ENCODE measurements at regions not wholly inside any gene's neighbourhood (a gene's known extent, or its start where the extent isn't known, plus 50 kb on each side); places are given as distances from the start of the nearest gene placed in this dataset.

DNA sequence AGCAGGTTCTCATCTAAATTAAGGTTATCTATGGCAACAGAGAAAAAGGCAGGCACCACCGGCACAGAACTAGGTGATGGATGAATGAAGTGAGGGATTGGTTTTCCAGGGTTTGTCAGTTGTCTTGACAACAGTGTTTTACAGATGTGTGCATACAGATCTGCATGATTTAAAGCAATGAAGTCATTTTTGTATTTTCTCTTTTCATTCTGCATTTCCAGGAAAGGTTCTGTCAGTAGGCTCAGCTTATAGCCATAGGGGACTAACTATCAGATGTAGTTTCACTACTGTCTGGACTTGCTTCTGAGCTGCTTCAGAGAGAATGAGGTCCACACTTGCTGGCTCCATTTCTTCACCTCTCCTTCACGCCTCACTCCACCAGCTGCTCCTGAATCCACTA, 98.2 kb upstream of the LMO4 start:
- no peaks in the 10 kb centered on the region for H3K9me3 ChIP-seq
- no peak overlapping the region for H3K27ac ChIP-seq
- no peaks in the 10 kb centered on the region for H3K4me1 ChIP-seq (ENCODE audit: control insufficient read depth in 1 of 2, insufficient read depth in 1 of 2, low read depth in 1 of 2, low read length in 1 of 2)
- H3K4me3 ChIP-seq (ENCODE audit: low read depth in 1 of 2, low read length in 1 of 2): no peak overlapping the region
- H3K36me3 ChIP-seq: no peaks in the 10 kb centered on the region
- H3K27me3 ChIP-seq: peaks cover 25% of the 10 kb centered on the region
- TF ChIP-seq, protein P1, sequence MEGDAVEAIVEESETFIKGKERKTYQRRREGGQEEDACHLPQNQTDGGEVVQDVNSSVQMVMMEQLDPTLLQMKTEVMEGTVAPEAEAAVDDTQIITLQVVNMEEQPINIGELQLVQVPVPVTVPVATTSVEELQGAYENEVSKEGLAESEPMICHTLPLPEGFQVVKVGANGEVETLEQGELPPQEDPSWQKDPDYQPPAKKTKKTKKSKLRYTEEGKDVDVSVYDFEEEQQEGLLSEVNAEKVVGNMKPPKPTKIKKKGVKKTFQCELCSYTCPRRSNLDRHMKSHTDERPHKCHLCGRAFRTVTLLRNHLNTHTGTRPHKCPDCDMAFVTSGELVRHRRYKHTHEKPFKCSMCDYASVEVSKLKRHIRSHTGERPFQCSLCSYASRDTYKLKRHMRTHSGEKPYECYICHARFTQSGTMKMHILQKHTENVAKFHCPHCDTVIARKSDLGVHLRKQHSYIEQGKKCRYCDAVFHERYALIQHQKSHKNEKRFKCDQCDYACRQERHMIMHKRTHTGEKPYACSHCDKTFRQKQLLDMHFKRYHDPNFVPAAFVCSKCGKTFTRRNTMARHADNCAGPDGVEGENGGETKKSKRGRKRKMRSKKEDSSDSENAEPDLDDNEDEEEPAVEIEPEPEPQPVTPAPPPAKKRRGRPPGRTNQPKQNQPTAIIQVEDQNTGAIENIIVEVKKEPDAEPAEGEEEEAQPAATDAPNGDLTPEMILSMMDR (IDR thresholded peaks at IDR 0.05): no peak

DNA sequence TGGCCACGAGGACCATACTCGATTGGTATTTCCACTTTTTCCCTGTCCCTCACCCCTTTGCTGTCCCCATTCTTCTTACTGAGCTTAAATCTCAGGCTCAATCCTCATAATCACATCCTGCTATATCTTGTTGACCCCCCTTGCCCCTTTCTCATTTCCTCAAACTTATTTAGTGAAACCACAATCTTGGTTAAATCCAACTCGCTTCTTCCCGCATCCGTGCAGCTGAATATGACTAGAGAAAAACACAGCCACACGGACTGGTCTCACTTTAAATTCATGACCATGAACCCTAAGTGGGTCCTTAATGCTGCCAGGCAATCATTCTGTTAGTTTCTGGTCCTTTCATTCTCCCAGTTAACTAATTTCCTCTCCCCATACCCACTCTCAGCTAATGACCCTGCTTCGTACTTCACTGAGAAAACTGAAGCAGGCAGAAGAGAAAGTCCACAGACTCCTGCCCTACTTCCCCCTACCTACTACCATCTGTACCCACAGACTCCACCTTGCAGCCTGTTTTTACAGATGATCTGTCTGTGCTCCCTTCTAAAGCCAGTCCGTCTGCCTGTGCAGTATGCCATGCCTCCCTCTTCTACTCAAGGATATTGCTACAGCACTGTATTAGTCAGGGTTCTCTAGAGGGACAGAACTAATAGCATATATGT, 96.8 kb upstream of the LMO4 start:
- no peak overlapping the region for H3K4me3 ChIP-seq (ENCODE audit: low read depth in 1 of 2, low read length in 1 of 2)
- no peaks in the 10 kb centered on the region for H3K4me1 ChIP-seq (ENCODE audit: control insufficient read depth in 1 of 2, insufficient read depth in 1 of 2, low read depth in 1 of 2, low read length in 1 of 2)
- peaks cover 25% of the 10 kb centered on the region for H3K27me3 ChIP-seq
- no peaks in the 10 kb centered on the region for H3K36me3 ChIP-seq
- no peaks in the 10 kb centered on the region for H3K9me3 ChIP-seq
- H3K27ac ChIP-seq: no peak overlapping the region
- TF ChIP-seq, protein P1 (IDR thresholded peaks at IDR 0.05): no peak

DNA sequence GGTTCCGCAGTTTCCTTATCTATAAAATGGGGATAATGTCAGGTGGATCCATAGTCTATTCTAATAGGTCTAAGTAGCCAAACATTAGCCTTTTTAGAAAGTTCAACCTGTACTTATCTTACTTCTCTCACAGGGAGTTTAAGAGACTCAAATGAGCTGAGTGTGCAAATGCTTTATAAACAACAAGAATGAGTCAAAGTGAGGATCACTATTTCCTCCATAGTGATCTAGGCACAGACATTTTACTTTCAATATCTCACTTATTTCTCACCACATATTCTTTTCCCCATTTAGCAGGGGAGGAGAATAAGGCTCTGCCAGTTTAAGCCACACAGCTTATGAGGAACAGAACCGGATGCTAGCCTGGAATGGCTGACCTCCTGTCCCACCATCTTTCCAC, 92.1 kb upstream of the LMO4 start:
- Histone ChIP-seq H3K36me3 (no peaks in the 10 kb centered on the region), H3K9me3 (no peaks in the 10 kb centered on the region), H3K27ac (no peak overlapping the region), H3K4me3 (ENCODE audit: low read depth in 1 of 2, low read length in 1 of 2) (no peak overlapping the region), H3K4me1 (ENCODE audit: control insufficient read depth in 1 of 2, insufficient read depth in 1 of 2, low read depth in 1 of 2, low read length in 1 of 2) (no peaks in the 10 kb centered on the region), H3K27me3 (peaks cover 22% of the 10 kb centered on the region)
- TF ChIP-seq, protein P1 (IDR thresholded peaks at IDR 0.05): no peak

DNA sequence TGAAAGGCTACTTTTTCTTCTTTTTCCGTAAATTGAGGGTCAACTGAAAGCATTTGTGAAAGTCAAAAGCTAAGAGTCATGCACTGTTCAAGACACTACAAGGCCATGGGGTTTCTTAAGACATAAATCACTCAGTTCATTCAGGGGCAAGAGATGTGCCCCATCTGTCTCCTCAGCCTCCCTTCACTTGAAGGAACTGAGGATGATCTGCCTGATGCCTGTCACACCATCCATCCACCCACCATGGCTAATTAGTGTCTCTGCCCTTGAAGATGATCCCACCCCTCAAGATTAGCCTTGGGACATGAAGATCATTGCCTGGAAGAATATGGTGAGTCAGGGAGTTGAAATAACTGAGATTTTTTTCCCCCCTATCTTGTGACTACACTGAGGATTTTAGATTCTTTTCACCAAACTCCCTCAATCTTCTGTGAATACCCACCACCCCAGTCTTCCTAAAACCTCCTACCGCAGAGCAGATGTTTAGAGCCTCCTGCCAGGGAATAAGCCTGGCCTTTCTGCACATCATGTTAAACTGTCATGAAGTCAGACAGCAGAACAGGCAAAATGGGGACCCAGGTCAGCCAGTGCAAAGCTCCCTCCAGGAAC, 88.6 kb upstream of the LMO4 start:
- TF ChIP-seq, protein P1 (IDR thresholded peaks at IDR 0.05): no peak
- Histone ChIP-seq H3K27ac (no peak overlapping the region), H3K36me3 (no peaks in the 10 kb centered on the region), H3K9me3 (no peaks in the 10 kb centered on the region), H3K4me3 (ENCODE audit: low read depth in 1 of 2, low read length in 1 of 2) (no peak overlapping the region), H3K4me1 (ENCODE audit: control insufficient read depth in 1 of 2, insufficient read depth in 1 of 2, low read depth in 1 of 2, low read length in 1 of 2) (no peaks in the 10 kb centered on the region), H3K27me3 (peaks cover 4% of the 10 kb centered on the region)

DNA sequence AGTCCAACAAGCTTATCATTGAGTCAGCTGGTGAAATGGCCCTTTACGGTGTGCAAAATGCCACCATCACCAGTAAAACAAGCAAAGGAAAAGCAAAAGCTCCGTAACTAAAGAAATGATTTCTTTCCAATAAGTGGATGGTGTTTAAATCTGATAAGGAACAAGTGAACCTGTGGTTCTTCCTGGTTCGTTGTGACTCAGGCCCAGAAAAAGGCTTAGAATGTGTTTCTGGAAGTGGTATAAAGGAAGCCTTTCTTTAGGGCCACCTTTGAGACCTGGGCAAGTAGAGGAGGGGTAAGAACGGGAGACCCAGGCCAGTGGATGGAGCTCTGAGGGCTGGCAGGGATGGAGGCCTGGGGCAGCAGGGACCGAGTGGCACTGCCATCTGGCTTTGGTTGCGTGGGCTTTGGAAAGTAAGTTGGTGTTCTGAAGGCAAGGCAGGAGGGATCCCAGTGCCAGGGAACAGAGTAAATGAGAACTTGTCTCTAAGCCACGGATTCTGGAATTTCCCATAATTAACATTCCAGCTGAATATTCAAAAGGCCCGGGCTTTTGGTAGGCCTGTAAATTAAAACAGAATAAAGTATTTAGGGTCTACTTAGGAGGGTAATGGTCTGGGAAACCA, 87.9 kb upstream of the LMO4 start:
- no peaks in the 10 kb centered on the region for H3K27me3 ChIP-seq
- TF ChIP-seq, protein P1 (IDR thresholded peaks at IDR 0.05): no peak

More for the DNA sequence above, 87.9 kb upstream of the LMO4 start:
- Histone ChIP-seq H3K27ac (no peak overlapping the region), H3K4me3 (ENCODE audit: low read depth in 1 of 2, low read length in 1 of 2) (no peak overlapping the region), H3K9me3 (no peaks in the 10 kb centered on the region), H3K4me1 (ENCODE audit: control insufficient read depth in 1 of 2, insufficient read depth in 1 of 2, low read depth in 1 of 2, low read length in 1 of 2) (no peaks in the 10 kb centered on the region), H3K36me3 (no peaks in the 10 kb centered on the region)
